A549 (cell line): ENCODE measurements at regions not wholly inside any gene's neighbourhood (a gene's known extent, or its start where the extent isn't known, plus 50 kb on each side); places are given as distances from the start of the nearest gene placed in this dataset.

Experiments used
- ATAC-seq, 2 experiments: fragments of 200-7000 bp in 1 of 2; fragments of >200 bp in 1 of 2; cut with Nextera tagmentation in 1 of 2; cut with Tn5 transposase in 1 of 2; 3 replicates each; pipeline versions ENCODE4 v1.8.0 to v1.9.1; 2018 to 2020; ENCODE audit warnings: mild to moderate bottlenecking in 1 of 2, moderate library complexity in 1 of 2
- CTCF ChIA-PET: fragments of 300-600 bp; sonication (Branson Sonifier 250); formaldehyde crosslinking; extraction: SDS; loops from one replicate; lab custom pipeline; 2021; ENCODE audit warnings: antibody characterized with exemption, inconsistent platforms; lab: Yijun Ruan, JAX
- POLR2A ChIA-PET: fragments of 350-600 bp; formaldehyde crosslinking; extraction: SDS; loops from one replicate; lab custom pipeline; 2021; ENCODE audit warnings: antibody characterized with exemption, inconsistent platforms; lab: Yijun Ruan, JAX
- DNase-seq, 2 experiments: peaks; one replicate each; pipeline versions ENCODE4 v3.0.0 to v3.0.0-alpha.2; 2011 to 2016; ENCODE audit warnings: low read depth in 1 of 2, low spot score in 1 of 2
- FAIRE-seq: peaks from 2 replicates; lab custom pipeline; 2011; peaks lifted over from hg19 to GRCh38; lab: Jason Lieb, UNC
- H3K27ac ChIP-seq, 2 experiments: fragments of >200 bp; sonication (Bioruptor Twin); formaldehyde crosslinking; 3 replicates each; pipeline ENCODE4 v1.5.1; 2016 to 2017
- H3K4me1 ChIP-seq: fragments of >200 bp; sonication (Bioruptor Twin); formaldehyde crosslinking; 3 replicates; pipeline ENCODE4 v1.6.1; 2016
- H3K4me2 ChIP-seq: fragments of >200 bp; sonication (Bioruptor Twin); formaldehyde crosslinking; 3 replicates; pipeline ENCODE4 v1.6.1; 2016
- H3K4me3 ChIP-seq: fragments of >200 bp; sonication (Bioruptor Twin); formaldehyde crosslinking; 3 replicates; pipeline ENCODE4 v1.5.1; 2016
- H3K9me3 ChIP-seq: fragments of >200 bp; sonication (Bioruptor Twin); formaldehyde crosslinking; 3 replicates; pipeline ENCODE4 v1.6.1; 2016
- CEBPB ChIP-seq, 2 experiments: fragments of >200 bp in 1 of 2; sonication (Bioruptor Twin) in 1 of 2; formaldehyde crosslinking in 1 of 2; IDR thresholded peaks; 2 replicates each; pipeline ENCODE4 v1.6.1; 2012 to 2016
- EHF ChIP-seq: fragments of 250-450 bp; sonication (Bioruptor Pico); IDR thresholded peaks from 2 replicates; pipeline ENCODE4 v1.5.0; 2020; ENCODE audit warnings: mild to moderate bottlenecking
- EP300 ChIP-seq, 2 experiments: fragments of >200 bp; sonication (Bioruptor Twin); formaldehyde crosslinking; IDR thresholded peaks; 2 replicates in 1 of 2; 3 replicates in 1 of 2; pipeline ENCODE4 v1.6.1; 2016 to 2017
- FOSL2 ChIP-seq, 2 experiments: fragments of 450-650 bp in 1 of 2; fragments of >200 bp in 1 of 2; sonication (Bioruptor Twin) in 1 of 2; formaldehyde crosslinking; IDR thresholded peaks; 2 replicates each; pipeline versions ENCODE4 v1.5.0 to v1.6.1; 2016 to 2020; ENCODE audit warnings: mild to moderate bottlenecking in 1 of 2, moderate library complexity in 1 of 2
- FOXS1 ChIP-seq: fragments of 250-450 bp; sonication (Bioruptor Pico); IDR thresholded peaks from 2 replicates; pipeline ENCODE4 v1.5.0; 2020; ENCODE audit warnings: mild to moderate bottlenecking, moderate library complexity
- GATA3 ChIP-seq: IDR thresholded peaks from 2 replicates; pipeline ENCODE4 v1.6.1; 2012; ENCODE audit warnings: borderline replicate concordance
- HOXA7 ChIP-seq: fragments of 250-450 bp; sonication (Bioruptor Pico); IDR thresholded peaks from 2 replicates; pipeline ENCODE4 v1.5.0; 2020; ENCODE audit warnings: mild to moderate bottlenecking, moderate library complexity
- HOXB13 ChIP-seq: fragments of 250-450 bp; sonication (Bioruptor Pico); IDR thresholded peaks from 2 replicates; pipeline ENCODE4 v1.5.0; 2020; ENCODE audit warnings: low read depth, mild to moderate bottlenecking, moderate library complexity
- JUNB ChIP-seq: fragments of >200 bp; sonication (Bioruptor Twin); formaldehyde crosslinking; IDR thresholded peaks from 2 replicates; pipeline ENCODE4 v1.6.1; 2016
- KDM1A ChIP-seq: fragments of 200-600 bp; sonication (generic); IDR thresholded peaks from 2 replicates; pipeline ENCODE4 v1.6.1; 2016; ENCODE audit warnings: low read depth, mild to moderate bottlenecking
- MAFK ChIP-seq: fragments of 450-650 bp; IDR thresholded peaks from 2 replicates; pipeline ENCODE4 v1.6.1; 2014; ENCODE audit not compliant: partially characterized antibody
- NR3C1 ChIP-seq: fragments of >200 bp; sonication (Bioruptor Twin); formaldehyde crosslinking; IDR thresholded peaks from 3 replicates; pipeline ENCODE4 v1.6.1; 2017
- PHF8 ChIP-seq: fragments of 200-600 bp; sonication (generic); IDR thresholded peaks from 2 replicates; pipeline ENCODE4 v1.6.1; 2016; ENCODE audit warnings: low read depth, mild to moderate bottlenecking, antibody characterized with exemption, moderate library complexity, borderline replicate concordance
- POLR2AphosphoS2 ChIP-seq: conservative IDR thresholded peaks from 2 replicates; pipeline ENCODE4 v1.6.1; 2012; ENCODE audit warnings: low read length, improper control_type of control experiment, inconsistent platforms
- RAD21 ChIP-seq, 2 experiments: fragments of >200 bp in 1 of 2; sonication (Bioruptor Twin) in 1 of 2; formaldehyde crosslinking in 1 of 2; IDR thresholded peaks in 1 of 2; conservative IDR thresholded peaks in 1 of 2; 2 replicates in 1 of 2; 3 replicates in 1 of 2; pipeline ENCODE4 v1.6.1; 2012 to 2018; ENCODE audit warnings: inconsistent platforms in 1 of 2
- RFX5 ChIP-seq: fragments of 450-650 bp; IDR thresholded peaks from 2 replicates; pipeline ENCODE4 v1.7.1; 2014; ENCODE audit warnings: antibody characterized with exemption, mild to moderate bottlenecking, moderate library complexity
- TFCP2L1 ChIP-seq: fragments of 250-450 bp; sonication (Bioruptor Pico); IDR thresholded peaks from 2 replicates; pipeline ENCODE4 v1.5.0; 2021; ENCODE audit warnings: mild to moderate bottlenecking
- TP53 ChIP-seq: fragments of 250-450 bp; sonication (Bioruptor Pico); IDR thresholded peaks from 2 replicates; pipeline ENCODE4 v1.5.0; 2021; ENCODE audit warnings: mild to moderate bottlenecking, moderate library complexity
- ZFP36 ChIP-seq: fragments of 450-650 bp; IDR thresholded peaks from 2 replicates; pipeline ENCODE4 v1.6.1; 2014; ENCODE audit warnings: borderline replicate concordance; ENCODE audit not compliant: partially characterized antibody
- ZSCAN20 ChIP-seq: fragments of 250-450 bp; sonication (Bioruptor Pico); IDR thresholded peaks from 2 replicates; pipeline ENCODE4 v1.8.0; 2022; ENCODE audit warnings: mild to moderate bottlenecking, moderate library complexity
- WGBS: methylation state at CpG from one replicate; pipeline ENCODE4 v1.1.6; 2017; ENCODE audit errors: missing lambda C conversion rate; 5-methylcytosine and 5-hydroxymethylcytosine counted together
- TF ChIP-seq, protein P1 (sequence below): IDR thresholded peaks from 2 replicates; pipeline ENCODE4 v1.6.1; 2012
- TF ChIP-seq, protein P2 (sequence below): fragments of >200 bp; sonication (Bioruptor Twin); formaldehyde crosslinking; IDR thresholded peaks from 3 replicates; pipeline ENCODE4 v1.5.1; 2016
- TF ChIP-seq, protein P3 (sequence below): fragments of 250-450 bp; sonication (Bioruptor Pico); IDR thresholded peaks from 2 replicates; pipeline ENCODE4 v1.5.0; 2020; ENCODE audit warnings: low read depth, mild to moderate bottlenecking, moderate library complexity
- TF ChIP-seq, protein P4 (sequence below): fragments of >200 bp; sonication (Bioruptor Twin); formaldehyde crosslinking; IDR thresholded peaks from 2 replicates; pipeline ENCODE4 v1.6.1; 2016
- TF ChIP-seq, protein P5 (sequence below): IDR thresholded peaks from 2 replicates; pipeline ENCODE4 v1.6.1; 2012; ENCODE audit warnings: low read depth, borderline replicate concordance

DNA sequence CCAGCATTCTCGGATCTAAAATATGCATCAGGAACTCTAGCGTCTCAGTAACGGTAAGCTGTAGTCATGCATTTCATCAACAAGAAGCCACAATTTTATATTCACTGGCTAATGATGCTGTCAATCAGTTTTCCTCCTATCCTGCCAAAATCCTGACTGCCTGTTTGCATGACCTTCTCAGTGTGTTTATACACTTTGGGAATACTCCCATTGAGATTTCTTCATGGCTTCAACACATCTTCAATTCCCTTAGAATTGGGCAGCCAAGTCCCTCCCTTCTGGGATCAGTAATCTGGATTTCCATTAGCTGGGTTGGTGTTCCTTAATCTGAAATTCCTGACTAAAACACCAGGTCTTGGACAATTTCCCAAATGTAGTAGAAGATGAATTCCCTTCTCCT, 348.9 kb upstream of the DYNLRB2 start:
- WGBS: 98% methylated on average over 3 of the region's 3 CpGs
- no peak for FAIRE-seq
- TF ChIP-seq RFX5: no peak
- TF ChIP-seq KDM1A: no peak
- TF ChIP-seq, protein P1, sequence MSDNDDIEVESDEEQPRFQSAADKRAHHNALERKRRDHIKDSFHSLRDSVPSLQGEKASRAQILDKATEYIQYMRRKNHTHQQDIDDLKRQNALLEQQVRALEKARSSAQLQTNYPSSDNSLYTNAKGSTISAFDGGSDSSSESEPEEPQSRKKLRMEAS: no peak
- TF ChIP-seq PHF8: no peak
- no peak for TF ChIP-seq HOXB13 (CRISPR knock-in tag)
- TF ChIP-seq, protein P2, sequence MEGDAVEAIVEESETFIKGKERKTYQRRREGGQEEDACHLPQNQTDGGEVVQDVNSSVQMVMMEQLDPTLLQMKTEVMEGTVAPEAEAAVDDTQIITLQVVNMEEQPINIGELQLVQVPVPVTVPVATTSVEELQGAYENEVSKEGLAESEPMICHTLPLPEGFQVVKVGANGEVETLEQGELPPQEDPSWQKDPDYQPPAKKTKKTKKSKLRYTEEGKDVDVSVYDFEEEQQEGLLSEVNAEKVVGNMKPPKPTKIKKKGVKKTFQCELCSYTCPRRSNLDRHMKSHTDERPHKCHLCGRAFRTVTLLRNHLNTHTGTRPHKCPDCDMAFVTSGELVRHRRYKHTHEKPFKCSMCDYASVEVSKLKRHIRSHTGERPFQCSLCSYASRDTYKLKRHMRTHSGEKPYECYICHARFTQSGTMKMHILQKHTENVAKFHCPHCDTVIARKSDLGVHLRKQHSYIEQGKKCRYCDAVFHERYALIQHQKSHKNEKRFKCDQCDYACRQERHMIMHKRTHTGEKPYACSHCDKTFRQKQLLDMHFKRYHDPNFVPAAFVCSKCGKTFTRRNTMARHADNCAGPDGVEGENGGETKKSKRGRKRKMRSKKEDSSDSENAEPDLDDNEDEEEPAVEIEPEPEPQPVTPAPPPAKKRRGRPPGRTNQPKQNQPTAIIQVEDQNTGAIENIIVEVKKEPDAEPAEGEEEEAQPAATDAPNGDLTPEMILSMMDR: no peak
- TF ChIP-seq, protein P3, sequence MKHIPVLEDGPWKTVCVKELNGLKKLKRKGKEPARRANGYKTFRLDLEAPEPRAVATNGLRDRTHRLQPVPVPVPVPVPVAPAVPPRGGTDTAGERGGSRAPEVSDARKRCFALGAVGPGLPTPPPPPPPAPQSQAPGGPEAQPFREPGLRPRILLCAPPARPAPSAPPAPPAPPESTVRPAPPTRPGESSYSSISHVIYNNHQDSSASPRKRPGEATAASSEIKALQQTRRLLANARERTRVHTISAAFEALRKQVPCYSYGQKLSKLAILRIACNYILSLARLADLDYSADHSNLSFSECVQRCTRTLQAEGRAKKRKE (CRISPR knock-in tag): no peak
- TF ChIP-seq TFCP2L1 (CRISPR knock-in tag): no peak
- TF ChIP-seq ZSCAN20 (CRISPR knock-in tag): no peak
- TF ChIP-seq RAD21 (conservative IDR thresholded peaks at IDR 0.05 in 1 of 2, IDR thresholded peaks at IDR 0.05 in 1 of 2): no peak
- no peak for TF ChIP-seq TP53
- TF ChIP-seq EP300 (IDR thresholded peaks at IDR 0.05): no peak
- Histone ChIP-seq H3K9me3 (no peaks in the 10 kb centered on the region), H3K4me2 (no peak overlapping the region), H3K4me3 (no peak overlapping the region), H3K27ac (no peak overlapping the region), H3K4me1 (peaks cover 14% of the 10 kb centered on the region)
- no peak for DNase-seq
- CTCF ChIA-PET: interaction anchor here (1.0 kb wide), 1 partner anchor 274 kb away, joined by 3 read pairs; no protein-coding TSS in a partner anchor
- no peak for ATAC-seq
- POLR2A ChIA-PET: no interaction called here

DNA sequence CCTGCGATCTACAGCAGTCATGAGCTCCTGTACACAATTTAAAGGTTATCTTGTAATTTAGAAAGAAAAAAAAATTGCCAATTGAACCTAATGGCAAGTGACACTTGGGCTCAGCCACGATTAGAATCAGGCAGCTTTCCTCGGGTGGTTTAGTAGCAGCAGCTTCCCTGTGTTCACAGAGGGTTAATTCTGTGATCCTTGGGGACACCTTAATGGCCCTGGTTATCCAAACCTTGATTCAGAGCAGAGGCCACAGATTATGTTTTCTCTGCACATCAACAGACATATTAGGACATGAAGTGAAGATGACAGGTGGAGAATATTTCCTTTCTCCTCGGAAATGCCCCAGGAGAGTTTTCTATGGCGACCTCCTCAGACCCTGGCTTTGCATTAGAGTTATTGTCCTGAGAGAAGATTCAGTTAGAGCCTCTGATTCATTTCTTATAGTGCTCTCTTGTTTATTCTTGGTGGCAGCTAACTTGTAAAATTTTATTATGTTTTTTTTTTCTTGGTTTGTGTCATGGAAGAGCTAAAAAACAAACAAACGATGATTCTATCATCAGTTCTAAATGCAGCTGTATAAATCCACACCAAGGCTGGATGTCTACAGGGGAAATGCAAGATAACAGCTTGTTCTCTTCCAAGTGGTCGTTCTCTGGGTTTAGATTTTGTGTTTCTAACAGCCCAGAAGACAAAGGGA, 351.2 kb upstream of the DYNLRB2 start:
- no peaks in the 10 kb centered on the region for H3K9me3 ChIP-seq
- POLR2A ChIA-PET: no interaction called here
- TF ChIP-seq POLR2AphosphoS2: no peak
- TF ChIP-seq EHF (CRISPR knock-in tag): no peak
- TF ChIP-seq GATA3: peak; percentile 29; the same call in 1 of the 2 replicates
- TF ChIP-seq, protein P4, sequence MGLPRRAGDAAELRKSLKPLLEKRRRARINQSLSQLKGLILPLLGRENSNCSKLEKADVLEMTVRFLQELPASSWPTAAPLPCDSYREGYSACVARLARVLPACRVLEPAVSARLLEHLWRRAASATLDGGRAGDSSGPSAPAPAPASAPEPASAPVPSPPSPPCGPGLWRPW: no peak
- TF ChIP-seq MAFK: no peak
- no peak for TF ChIP-seq NR3C1
- TF ChIP-seq, protein P5, sequence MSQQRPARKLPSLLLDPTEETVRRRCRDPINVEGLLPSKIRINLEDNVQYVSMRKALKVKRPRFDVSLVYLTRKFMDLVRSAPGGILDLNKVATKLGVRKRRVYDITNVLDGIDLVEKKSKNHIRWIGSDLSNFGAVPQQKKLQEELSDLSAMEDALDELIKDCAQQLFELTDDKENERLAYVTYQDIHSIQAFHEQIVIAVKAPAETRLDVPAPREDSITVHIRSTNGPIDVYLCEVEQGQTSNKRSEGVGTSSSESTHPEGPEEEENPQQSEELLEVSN: no peak
- TF ChIP-seq, all 56 proteins: peak for 1
- FAIRE-seq: no peak
- 33% methylated on average over 7 of the region's 7 CpGs for WGBS
- Histone ChIP-seq H3K4me1 (peaks cover 14% of the 10 kb centered on the region), H3K4me2 (peak overlapping the region; percentile 27), H3K27ac (0 out of 6 replicates have a peak overlapping the region, but pooled peaks have one; percentile 0 to 16), H3K4me3 (no peak overlapping the region)
- no peak for DNase-seq
- ATAC-seq: no peak; a peak in 1 of 6 replicates
- CTCF ChIA-PET: interaction anchor here (0.6 to 1.3 kb wide), 4 partner anchors 9 to 588 kb away, joined by 3 read pairs; no protein-coding TSS in a partner anchor

DNA sequence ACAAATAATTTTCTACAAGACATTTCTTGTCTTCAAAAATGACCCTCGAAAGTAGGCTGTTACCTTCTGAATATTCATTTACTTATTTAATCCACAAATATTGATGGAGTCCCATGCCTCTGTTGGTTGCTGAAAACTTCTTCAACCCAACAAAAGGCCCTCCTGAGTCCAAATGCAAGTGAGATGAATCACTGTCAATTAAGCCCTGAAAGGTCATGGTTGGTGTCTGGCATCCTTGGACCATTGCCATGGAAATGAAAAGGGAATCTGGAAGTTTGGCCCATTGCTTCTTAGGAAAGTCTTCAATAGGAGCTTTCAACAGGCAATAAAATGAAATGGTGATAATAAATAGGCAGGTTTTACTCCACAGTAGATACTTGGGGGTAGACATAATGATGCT, 364.7 kb upstream of the DYNLRB2 start:
- ATAC-seq: peak in 1 of 2 experiments; percentile 56; a peak in 2 of 6 replicates
- peak in 1 of 2 experiments; percentile 45 for DNase-seq
- H3K4me2 ChIP-seq: peak overlapping the region; percentile 43
- H3K9me3 ChIP-seq: no peaks in the 10 kb centered on the region
- CTCF ChIA-PET: no interaction called here
- WGBS: 44% methylated on average over 1 of the region's 1 CpG
- H3K4me3 ChIP-seq: no peak overlapping the region
- peak overlapping the region; percentile 52 to 75; a peak in 5 of 6 replicates for H3K27ac ChIP-seq
- POLR2A ChIA-PET: no interaction called here
- no peak for FAIRE-seq
- TF ChIP-seq, protein P3 (CRISPR knock-in tag): no peak
- TF ChIP-seq FOSL2 (IDR thresholded peaks at IDR 0.05) (no peak), FOSL2 (CRISPR knock-in tag; IDR thresholded peaks at IDR 0.05) (0 out of 2 replicates have a peak, but pooled peaks have one; percentile 44), FOXS1 (CRISPR knock-in tag) (no peak), HOXA7 (no peak), ZFP36 (no peak), CEBPB (IDR thresholded peaks at IDR 0.05) (0 out of 4 replicates have a peak, but pooled peaks of 1 of the 2 experiments have one; percentile 23), JUNB (0 out of 2 replicates have a peak, but pooled peaks have one; percentile 24)
- TF ChIP-seq, all 56 proteins: peak for 3
- H3K4me1 ChIP-seq: peaks cover 38% of the 10 kb centered on the region
